Activated naive CD8-positive, alpha-beta T cell treated with anti-CD3 and anti-CD28 coated beads for 36 hours (primary cell): ENCODE measurements at regions not wholly inside any gene's neighbourhood (a gene's known extent, or its start where the extent isn't known, plus 50 kb on each side); places are given as distances from the start of the nearest gene placed in this dataset.
A peak's percentile ranks its signal among the peaks of the same experiment; 100 is the strongest.

Source experiments
- DNase-seq: peaks from one replicate; pipeline ENCODE4 v3.0.0; 2021
- H3K27ac Mint-ChIP-seq: one replicate; pipeline ENCODE4 v1.8.0; 2022; ENCODE audit warnings: mild to moderate bottlenecking, moderate library complexity, mixed read lengths
- H3K27me3 Mint-ChIP-seq: one replicate; pipeline ENCODE4 v1.8.0; 2022; ENCODE audit warnings: mild to moderate bottlenecking, mixed read lengths
- H3K36me3 Mint-ChIP-seq: one replicate; pipeline ENCODE4 v1.8.0; 2021; ENCODE audit warnings: mild to moderate bottlenecking, mixed read lengths
- H3K4me1 Mint-ChIP-seq: one replicate; pipeline ENCODE4 v1.8.0; 2021; ENCODE audit warnings: mixed read lengths
- H3K4me3 Mint-ChIP-seq: one replicate; pipeline ENCODE4 v1.8.0; 2022; ENCODE audit warnings: mild to moderate bottlenecking, moderate library complexity, mixed read lengths
- H3K9me3 Mint-ChIP-seq: one replicate; pipeline ENCODE4 v1.8.0; 2022; ENCODE audit warnings: mixed read lengths

DNA sequence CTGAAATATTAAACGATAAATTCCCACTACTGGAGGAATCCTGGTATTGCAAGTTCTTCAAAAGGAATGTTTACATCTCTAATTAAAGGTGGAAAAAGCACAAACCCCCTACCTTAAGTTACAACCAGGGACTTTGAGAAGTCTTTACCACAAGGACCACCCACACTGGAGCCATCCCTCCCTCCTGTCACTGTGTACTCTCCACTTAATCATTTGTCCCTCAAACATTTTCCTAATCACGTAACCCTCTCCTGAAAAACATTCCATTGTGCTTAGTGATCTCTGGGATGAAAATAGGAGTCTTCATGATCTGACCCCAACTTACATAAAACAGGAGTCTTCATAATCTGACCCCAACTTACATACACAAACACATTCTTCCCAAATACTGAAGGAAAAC, 85.7 kb downstream of the SUCLG1 start:
- Mint-ChIP-seq H3K4me3 (no peak overlapping the region), H3K27ac (no peak overlapping the region), H3K9me3 (no peaks in the 10 kb centered on the region), H3K36me3 (peaks cover 3% of the 10 kb centered on the region), H3K27me3 (peaks cover 26% of the 10 kb centered on the region), H3K4me1 (no peaks in the 10 kb centered on the region)
- no peak for DNase-seq

DNA sequence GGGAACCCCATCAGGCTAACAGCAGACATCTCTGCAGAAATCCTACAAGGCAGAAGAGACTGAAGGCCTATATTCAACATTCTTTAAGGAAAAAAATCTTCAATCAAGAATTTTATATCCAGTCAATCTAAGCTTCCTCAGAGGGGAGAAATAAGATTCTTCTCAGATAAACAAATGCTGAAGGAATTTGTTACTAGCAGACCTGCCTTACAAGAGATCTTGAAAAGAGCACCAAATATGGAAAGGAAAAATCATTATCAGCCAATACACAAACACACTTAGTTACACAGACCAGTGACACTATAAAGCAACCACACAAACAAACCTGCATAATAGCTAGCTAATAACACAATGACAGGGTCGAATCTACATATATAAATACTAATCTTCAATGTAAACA, 96.5 kb downstream of the SUCLG1 start:
- peaks cover 24% of the 10 kb centered on the region for H3K9me3 Mint-ChIP-seq
- no peaks in the 10 kb centered on the region for H3K4me1 Mint-ChIP-seq
- H3K4me3 Mint-ChIP-seq, result no peak overlapping the region
- peaks cover 2% of the 10 kb centered on the region for H3K36me3 Mint-ChIP-seq
- no peak for DNase-seq
- peaks cover 18% of the 10 kb centered on the region for H3K27me3 Mint-ChIP-seq
- no peak overlapping the region for H3K27ac Mint-ChIP-seq

DNA sequence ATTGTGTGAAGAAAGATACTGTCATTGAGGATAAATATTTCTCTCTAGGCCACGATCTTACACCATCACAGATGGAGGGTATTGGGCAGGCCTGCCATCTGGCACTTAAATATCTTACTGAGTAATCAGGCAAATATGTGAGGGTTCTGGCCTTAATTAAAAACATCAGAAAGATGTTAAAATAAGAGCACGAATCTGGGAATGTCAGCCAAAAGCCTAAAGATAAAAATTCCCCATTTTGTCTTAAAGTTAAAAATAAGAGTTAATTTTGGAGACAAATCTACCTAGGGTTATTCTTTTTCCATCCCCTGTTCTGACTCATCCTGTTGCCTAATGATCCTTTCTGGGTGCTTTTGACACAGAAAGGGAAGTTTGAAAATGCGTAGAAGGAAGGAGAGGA, 121.0 kb downstream of the SUCLG1 start:
- Mint-ChIP-seq H3K9me3 (peaks cover 4% of the 10 kb centered on the region), H3K4me3 (no peak overlapping the region), H3K27me3 (peaks cover 14% of the 10 kb centered on the region), H3K36me3 (no peaks in the 10 kb centered on the region), H3K4me1 (no peaks in the 10 kb centered on the region), H3K27ac (no peak overlapping the region)
- no peak for DNase-seq

DNA sequence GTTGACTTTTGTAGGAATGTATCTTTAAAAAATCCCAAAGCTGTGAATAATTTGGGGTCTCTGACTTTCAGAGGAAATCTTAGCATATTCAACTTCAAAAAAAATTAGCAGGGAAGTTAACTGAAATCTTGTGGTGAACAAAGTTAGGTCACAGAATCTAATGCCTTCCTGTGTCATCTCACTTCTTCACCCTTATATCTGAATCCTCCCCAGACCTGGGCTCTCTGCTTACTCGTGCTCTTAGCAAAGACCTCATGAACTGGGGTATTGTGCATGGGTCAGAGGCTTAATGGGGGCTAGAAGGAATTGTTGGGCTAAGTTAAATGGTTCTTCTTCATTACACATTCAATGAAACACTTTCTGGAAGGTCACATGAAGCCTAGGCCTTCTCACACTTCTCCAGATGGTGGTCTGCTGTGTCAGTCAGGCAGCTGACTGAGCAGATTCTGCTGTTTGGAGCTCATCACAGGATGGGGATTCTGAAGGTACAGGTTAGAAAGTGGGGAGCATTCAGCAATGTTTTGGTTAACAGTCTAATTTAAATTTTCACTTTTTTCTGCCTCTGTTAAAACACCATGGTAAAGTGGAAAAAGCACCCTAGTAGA, 131.3 kb downstream of the SUCLG1 start:
- Mint-ChIP-seq H3K27ac (no peak overlapping the region), H3K27me3 (peaks cover 43% of the 10 kb centered on the region), H3K4me3 (no peak overlapping the region), H3K36me3 (no peaks in the 10 kb centered on the region), H3K9me3 (no peaks in the 10 kb centered on the region), H3K4me1 (no peaks in the 10 kb centered on the region)
- DNase-seq, result no peak

DNA sequence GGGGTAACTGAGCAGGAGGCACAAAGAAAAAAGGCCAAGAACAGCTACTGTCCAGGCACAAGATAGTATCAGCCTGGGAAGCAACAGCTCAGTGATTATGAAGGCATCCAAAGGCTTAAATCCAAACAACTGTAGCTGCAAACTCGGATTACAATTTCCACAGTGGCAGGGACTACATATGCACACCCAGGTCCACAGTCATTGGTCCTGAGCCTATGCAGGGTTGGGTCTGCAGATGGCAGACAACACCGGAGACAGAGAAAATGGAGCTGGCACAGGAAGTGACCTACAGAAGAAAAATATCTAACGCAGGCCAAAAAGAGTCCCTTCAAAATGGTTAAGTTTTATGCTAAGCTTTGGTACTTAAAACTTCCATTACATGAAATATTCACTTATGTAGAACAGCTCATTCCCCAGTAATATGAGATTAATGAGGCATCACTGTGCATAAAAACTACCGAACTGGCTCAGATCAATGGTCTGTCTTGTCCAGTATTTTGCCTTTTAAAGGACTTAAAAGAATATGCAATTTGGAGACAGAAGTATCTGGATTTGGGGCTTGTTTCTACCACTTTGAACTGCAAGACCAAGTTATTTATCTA, 132.1 kb downstream of the SUCLG1 start:
- DNase-seq, result no peak
- H3K27me3 Mint-ChIP-seq, result peaks cover 38% of the 10 kb centered on the region
- no peaks in the 10 kb centered on the region for H3K4me1 Mint-ChIP-seq
- H3K4me3 Mint-ChIP-seq, result no peak overlapping the region
- H3K36me3 Mint-ChIP-seq, result no peaks in the 10 kb centered on the region
- H3K9me3 Mint-ChIP-seq, result no peaks in the 10 kb centered on the region
- H3K27ac Mint-ChIP-seq, result no peak overlapping the region

DNA sequence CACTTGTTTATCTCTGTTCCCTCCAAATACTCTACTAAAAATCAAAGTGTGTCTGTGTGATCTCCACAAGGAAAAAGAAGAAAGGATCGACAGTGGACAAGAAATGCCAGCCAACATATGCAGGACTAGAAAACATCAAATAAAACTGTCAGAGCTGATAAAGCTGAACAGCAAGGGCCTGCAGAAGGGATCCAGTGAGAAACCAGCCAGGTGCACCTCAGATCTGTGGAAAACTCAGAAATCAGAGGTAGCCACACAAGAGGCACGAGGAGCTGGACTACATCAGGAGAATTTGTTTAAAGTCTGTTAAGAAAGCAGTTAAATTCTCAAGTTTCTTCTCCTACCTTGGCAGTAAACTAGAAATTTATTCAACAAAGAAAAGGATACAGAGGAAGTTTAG, 135.2 kb downstream of the SUCLG1 start:
- peaks cover 25% of the 10 kb centered on the region for H3K27me3 Mint-ChIP-seq
- H3K4me1 Mint-ChIP-seq, result no peaks in the 10 kb centered on the region

DNA sequence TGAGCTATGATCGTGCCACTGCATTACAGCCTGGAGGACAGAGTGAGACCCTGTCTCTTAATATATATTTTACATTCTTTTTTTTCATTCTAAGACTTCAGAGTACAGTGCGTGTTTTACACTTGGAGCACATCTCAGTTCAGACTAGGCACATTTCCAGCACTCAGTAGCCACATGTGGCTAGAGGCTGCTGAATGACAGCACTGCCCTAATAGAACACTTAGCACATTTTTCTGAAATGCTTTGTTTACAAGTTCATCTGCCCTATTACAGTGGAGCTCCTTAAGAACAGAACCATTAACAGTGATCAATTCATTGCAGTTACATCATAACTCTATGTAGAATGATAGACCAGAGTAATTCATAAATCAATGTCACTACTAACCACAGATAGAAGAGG, 138.1 kb downstream of the SUCLG1 start:
- Mint-ChIP-seq H3K9me3 (no peaks in the 10 kb centered on the region), H3K4me1 (no peaks in the 10 kb centered on the region), H3K4me3 (no peak overlapping the region), H3K27me3 (peaks cover 31% of the 10 kb centered on the region), H3K27ac (no peak overlapping the region), H3K36me3 (no peaks in the 10 kb centered on the region)
- DNase-seq, result no peak

More for the DNA sequence above, 135.2 kb downstream of the SUCLG1 start:
- no peak for DNase-seq
- H3K9me3 Mint-ChIP-seq, result no peaks in the 10 kb centered on the region
- H3K27ac Mint-ChIP-seq, result no peak overlapping the region
- no peaks in the 10 kb centered on the region for H3K36me3 Mint-ChIP-seq
- H3K4me3 Mint-ChIP-seq, result no peak overlapping the region

DNA sequence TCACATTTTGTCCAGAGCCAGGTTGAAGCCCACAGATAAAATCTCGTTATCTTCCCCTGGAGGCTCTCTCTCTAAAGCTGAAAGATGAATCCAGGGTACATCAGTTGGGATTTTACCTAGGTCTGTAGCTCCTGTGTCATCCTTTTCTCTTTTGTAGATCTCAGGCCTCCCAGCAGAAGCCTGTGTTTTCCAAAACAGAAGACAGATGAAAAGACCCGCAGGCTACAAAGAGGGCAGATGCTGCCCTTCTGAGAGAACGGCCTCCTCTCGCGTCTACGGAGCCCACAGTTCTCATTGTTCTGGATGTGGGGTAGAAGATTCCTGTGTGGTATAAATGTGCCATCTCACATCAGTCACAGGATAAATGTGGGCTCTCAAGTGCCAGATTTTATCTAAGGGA, 139.5 kb downstream of the SUCLG1 start:
- H3K4me3 Mint-ChIP-seq, result no peak overlapping the region
- H3K27me3 Mint-ChIP-seq, result peaks cover 25% of the 10 kb centered on the region
- peaks cover 4% of the 10 kb centered on the region for H3K4me1 Mint-ChIP-seq
- H3K9me3 Mint-ChIP-seq, result no peaks in the 10 kb centered on the region
- DNase-seq, result no peak
- H3K27ac Mint-ChIP-seq, result no peak overlapping the region
- no peaks in the 10 kb centered on the region for H3K36me3 Mint-ChIP-seq

DNA sequence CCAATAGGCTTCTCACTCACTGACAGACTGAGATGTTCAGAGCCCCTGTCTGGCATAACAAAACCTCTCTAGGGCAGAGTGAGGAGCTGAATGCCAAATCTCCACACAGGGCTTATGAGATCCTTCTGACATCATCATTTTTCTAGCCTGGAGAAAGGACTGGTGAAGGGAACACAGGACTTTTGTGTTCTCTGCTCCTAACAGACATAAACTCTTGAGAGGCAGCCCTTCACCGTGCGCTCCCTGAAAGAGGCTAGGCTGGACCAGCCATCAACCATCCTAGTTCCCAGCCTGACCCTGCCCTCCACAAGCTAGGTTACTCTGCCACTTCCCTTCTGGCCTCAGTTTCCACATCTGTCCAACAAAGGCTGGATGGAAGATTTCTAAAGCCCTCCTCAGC, 141.9 kb downstream of the SUCLG1 start:
- Mint-ChIP-seq H3K36me3 (no peaks in the 10 kb centered on the region), H3K4me3 (no peak overlapping the region), H3K27me3 (peaks cover 16% of the 10 kb centered on the region), H3K4me1 (peaks cover 4% of the 10 kb centered on the region), H3K27ac (no peak overlapping the region), H3K9me3 (no peaks in the 10 kb centered on the region)
- DNase-seq, result no peak

DNA sequence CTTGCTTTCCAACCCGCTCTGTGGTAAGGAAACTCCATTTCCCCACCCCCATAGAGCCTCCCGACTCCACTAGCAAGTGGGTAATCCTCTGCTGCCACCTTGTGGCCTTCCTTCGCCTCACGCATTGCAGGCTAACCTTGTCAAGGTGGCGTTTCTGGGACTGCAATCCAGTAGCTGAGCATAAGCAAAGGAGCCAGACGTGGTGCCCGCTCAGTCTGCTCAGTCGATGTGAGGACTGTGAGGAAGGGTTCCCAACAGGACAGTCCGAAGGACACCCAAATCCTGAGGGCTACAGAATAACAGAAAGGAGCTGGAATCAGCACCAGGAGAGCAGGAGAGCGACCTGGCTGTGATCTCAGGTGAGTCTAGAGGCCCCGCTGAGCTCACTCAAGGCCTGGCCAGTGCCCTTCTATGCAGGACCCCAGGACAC, 144.2 kb downstream of the SUCLG1 start:
- H3K36me3 Mint-ChIP-seq, result no peaks in the 10 kb centered on the region
- H3K4me1 Mint-ChIP-seq, result peaks cover 4% of the 10 kb centered on the region
- H3K27me3 Mint-ChIP-seq, result peaks cover 16% of the 10 kb centered on the region
- no peak overlapping the region for H3K27ac Mint-ChIP-seq
- DNase-seq, result peak; percentile 66
- H3K4me3 Mint-ChIP-seq, result no peak overlapping the region
- no peaks in the 10 kb centered on the region for H3K9me3 Mint-ChIP-seq

DNA sequence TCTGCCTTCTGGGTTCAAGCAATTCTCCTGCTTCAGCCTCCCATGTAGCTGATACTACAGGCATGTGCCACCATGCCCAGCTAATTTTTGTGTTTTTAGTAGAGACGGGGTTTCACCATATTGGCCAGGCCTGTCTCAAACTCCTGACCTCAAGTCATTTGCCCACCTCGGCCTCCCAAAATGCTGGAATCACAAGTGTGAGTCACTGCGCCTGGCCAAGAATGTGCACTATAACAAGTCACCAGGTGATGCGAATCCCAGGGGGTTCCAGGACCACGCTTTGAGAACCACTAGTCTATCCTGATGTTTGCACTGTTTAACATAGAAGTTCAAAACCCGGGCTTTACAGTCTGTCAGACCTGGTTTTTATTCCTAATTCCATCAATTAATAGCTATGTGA, 144.8 kb downstream of the SUCLG1 start:
- H3K9me3 Mint-ChIP-seq, result no peaks in the 10 kb centered on the region
- DNase-seq, result no peak
- no peak overlapping the region for H3K27ac Mint-ChIP-seq
- H3K36me3 Mint-ChIP-seq, result no peaks in the 10 kb centered on the region
- peaks cover 4% of the 10 kb centered on the region for H3K4me1 Mint-ChIP-seq
- H3K4me3 Mint-ChIP-seq, result no peak overlapping the region
- H3K27me3 Mint-ChIP-seq, result peaks cover 20% of the 10 kb centered on the region

DNA sequence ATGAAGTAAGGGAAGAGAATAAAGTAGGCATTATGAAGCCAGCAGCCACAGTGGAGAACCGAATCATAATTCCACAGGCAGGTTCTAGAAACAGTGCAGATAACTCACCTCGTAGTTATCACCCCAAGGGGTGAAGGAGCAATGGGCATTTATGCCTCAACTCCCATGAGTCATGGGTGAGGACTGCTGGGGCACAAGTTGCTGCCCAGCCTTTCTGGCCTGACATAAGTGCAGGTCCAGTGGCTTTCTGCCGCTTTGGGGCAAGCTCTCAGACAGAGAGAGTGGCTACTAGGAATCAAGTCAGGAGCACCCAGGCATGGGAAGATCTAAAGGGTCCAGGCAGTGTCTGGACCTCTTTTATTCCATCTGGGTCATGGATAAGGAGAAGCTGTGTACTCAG, 149.8 kb downstream of the SUCLG1 start:
- H3K36me3 Mint-ChIP-seq, result no peaks in the 10 kb centered on the region
- no peak overlapping the region for H3K27ac Mint-ChIP-seq

DNA sequence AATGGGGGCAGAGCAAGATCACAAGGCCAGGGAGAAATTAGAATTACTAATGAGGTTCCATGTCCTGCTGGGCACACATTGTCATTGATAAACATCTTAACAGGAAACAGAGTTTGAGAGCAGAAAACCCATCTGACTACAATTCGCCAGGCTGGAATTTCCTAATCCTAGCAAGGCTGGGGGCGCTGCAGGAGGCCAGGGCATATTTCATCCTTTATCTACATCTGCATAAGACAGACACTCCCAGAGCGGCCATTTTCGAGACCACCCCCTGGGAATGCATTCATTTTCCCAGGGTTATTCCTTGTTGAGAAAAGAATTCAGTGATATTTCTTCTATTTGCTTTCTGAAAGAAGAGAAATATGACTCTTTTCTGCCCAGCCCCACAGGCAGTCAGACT, 152.7 kb downstream of the SUCLG1 start:
- no peak for DNase-seq
- H3K4me3 Mint-ChIP-seq, result no peak overlapping the region
- H3K36me3 Mint-ChIP-seq, result no peaks in the 10 kb centered on the region
- H3K4me1 Mint-ChIP-seq, result no peaks in the 10 kb centered on the region
- H3K9me3 Mint-ChIP-seq, result peaks cover 16% of the 10 kb centered on the region
- peaks cover 10% of the 10 kb centered on the region for H3K27me3 Mint-ChIP-seq
- H3K27ac Mint-ChIP-seq, result no peak overlapping the region

More for the DNA sequence above, 149.8 kb downstream of the SUCLG1 start:
- H3K27me3 Mint-ChIP-seq, result peaks cover 10% of the 10 kb centered on the region
- DNase-seq, result no peak
- H3K4me3 Mint-ChIP-seq, result no peak overlapping the region
- peaks cover 16% of the 10 kb centered on the region for H3K9me3 Mint-ChIP-seq
- no peaks in the 10 kb centered on the region for H3K4me1 Mint-ChIP-seq

DNA sequence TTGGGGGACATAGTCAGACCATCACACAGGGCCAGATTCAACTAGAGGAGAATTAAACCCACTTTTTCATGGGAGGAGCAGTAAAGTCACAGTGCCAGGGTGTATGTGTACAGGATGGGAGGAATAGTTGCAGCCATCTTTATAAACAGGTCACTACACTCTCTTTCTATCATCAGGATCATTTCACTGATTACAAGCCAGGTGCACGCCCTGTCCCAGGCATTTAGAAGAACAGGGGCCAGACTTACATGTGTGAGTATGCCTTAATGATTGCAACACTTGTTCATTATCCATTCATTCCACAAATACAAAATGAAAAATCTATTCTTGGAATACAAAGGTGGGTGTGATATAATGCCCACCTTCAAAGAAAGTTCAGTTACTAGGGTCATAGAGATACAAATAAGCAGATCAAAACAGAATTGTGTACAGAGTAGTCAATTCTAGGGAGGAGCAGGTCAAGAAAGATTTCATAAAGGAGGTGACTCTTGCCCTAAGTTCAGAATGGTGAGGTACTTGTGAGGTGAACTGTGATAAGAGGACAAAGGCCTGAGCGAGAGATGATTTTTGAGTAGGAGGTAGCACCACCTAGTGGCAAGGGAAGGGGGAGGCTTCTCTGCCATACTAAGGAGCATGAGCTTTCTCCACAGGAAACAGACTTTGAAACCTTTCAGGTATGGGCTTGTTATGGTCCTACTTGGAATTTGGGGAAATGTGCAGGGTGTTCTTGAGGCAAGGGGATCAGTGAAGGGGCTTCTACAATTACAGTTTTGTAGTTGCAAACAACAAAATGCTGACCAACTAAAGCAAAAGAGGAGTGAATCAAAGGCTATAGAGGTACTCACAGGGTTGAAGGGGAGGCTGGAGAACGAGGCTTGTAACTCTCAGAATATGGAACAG, 156.3 kb downstream of the SUCLG1 start:
- H3K27ac Mint-ChIP-seq, result no peak overlapping the region
- DNase-seq, result peak; percentile 20
- peaks cover 16% of the 10 kb centered on the region for H3K9me3 Mint-ChIP-seq
- no peaks in the 10 kb centered on the region for H3K4me1 Mint-ChIP-seq
- peaks cover 4% of the 10 kb centered on the region for H3K27me3 Mint-ChIP-seq
- no peak overlapping the region for H3K4me3 Mint-ChIP-seq
- H3K36me3 Mint-ChIP-seq, result no peaks in the 10 kb centered on the region

DNA sequence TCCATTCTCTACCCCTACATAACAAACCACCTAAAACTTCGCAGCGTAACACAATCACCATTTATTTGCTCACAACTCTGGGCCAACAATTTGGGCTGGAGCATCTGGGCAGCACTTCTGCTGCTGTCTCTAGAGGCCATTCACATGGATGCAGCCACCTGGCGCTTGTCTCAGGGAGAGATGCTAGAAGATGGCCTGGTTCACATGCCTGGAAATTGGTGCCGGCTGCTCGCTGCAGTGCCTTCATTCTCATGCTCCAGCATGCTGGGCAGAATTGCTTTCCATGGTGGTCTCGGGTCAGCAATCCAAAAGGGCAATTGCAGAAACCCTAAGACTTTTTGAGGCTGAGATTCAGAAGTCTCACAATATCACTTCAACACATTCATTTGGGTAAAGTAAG, 157.4 kb downstream of the SUCLG1 start:
- Mint-ChIP-seq H3K9me3 (peaks cover 12% of the 10 kb centered on the region), H3K4me3 (no peak overlapping the region), H3K27me3 (peaks cover 4% of the 10 kb centered on the region), H3K4me1 (no peaks in the 10 kb centered on the region), H3K27ac (no peak overlapping the region), H3K36me3 (no peaks in the 10 kb centered on the region)
- DNase-seq, result no peak

DNA sequence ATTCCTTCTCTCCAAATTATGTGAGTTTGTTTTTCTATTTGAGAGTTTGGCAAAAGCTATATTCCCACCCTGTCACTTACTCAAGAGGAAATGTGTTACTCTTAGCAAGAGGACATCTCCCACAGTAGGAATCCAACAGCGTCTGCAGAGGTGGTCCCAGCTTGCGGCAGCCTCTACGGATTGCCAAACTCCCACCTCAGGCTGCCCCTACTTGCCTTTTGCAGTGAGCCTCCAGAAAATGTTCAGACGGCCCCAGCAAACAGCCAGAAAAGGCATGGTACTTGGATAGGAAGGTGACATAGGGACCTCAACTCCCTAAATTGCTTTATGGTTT, 158.4 kb downstream of the SUCLG1 start:
- H3K9me3 Mint-ChIP-seq, result peaks cover 4% of the 10 kb centered on the region
- H3K27ac Mint-ChIP-seq, result no peak overlapping the region

More for the DNA sequence above, 158.4 kb downstream of the SUCLG1 start:
- Mint-ChIP-seq H3K27me3 (peaks cover 4% of the 10 kb centered on the region), H3K4me3 (no peak overlapping the region), H3K4me1 (no peaks in the 10 kb centered on the region), H3K36me3 (no peaks in the 10 kb centered on the region)
- no peak for DNase-seq
